ENCODE measurements at regions not wholly inside any gene's neighbourhood (a gene's known extent, or its start where the extent isn't known, plus 50 kb on each side); places are given as distances from the start of the nearest gene placed in this dataset.

GRCh38 chr12:107405436-107405835 lies 280.2 kb upstream of the PWP1 start:
- no peak for TF ChIP-seq CTCF (conservative IDR thresholded peaks at IDR 0.05; ENCODE audit: low read length)
- no peak for TF ChIP-seq EZH2phosphoT487 (IDR thresholded peaks at IDR 0.05; ENCODE audit: borderline replicate concordance, low read depth, low read length)
